PFSK-1 (cell line): ENCODE measurements at regions not wholly inside any gene's neighbourhood (a gene's known extent, or its start where the extent isn't known, plus 50 kb on each side); places are given as distances from the start of the nearest gene placed in this dataset.

Experiments
- FOXP2 ChIP-seq: optimal IDR thresholded peaks from 2 replicates; pipeline ENCODE3; 2011; ENCODE audit warnings: borderline replicate concordance, control low read depth, inconsistent platforms; ENCODE audit not compliant: insufficient read depth; ENCODE audit errors: extremely low read length, extremely low read depth
- POLR2AphosphoS5 ChIP-seq: IDR thresholded peaks from 2 replicates; pipeline ENCODE4 v1.6.1; 2012; ENCODE audit warnings: low read depth, mild to moderate bottlenecking, control low read depth, low read length, moderate library complexity
- SIN3A ChIP-seq: IDR thresholded peaks from 2 replicates; pipeline ENCODE4 v1.6.1; 2012; ENCODE audit warnings: mild to moderate bottlenecking, low read length, moderate library complexity, borderline replicate concordance; ENCODE audit not compliant: insufficient read depth
- TAF1 ChIP-seq: IDR thresholded peaks from 2 replicates; pipeline ENCODE4 v1.6.1; 2012; ENCODE audit warnings: low read length, control low read depth, borderline replicate concordance; ENCODE audit not compliant: insufficient read depth
- TF ChIP-seq, protein P1 (sequence below), 2 experiments: IDR thresholded peaks; 2 replicates each; pipeline versions ENCODE4 v1.6.1 to v1.8.0; 2011 to 2012; ENCODE audit warnings: low read depth in 2 of 2, low read length in 2 of 2, control low read depth in 1 of 2, inconsistent platforms in 1 of 2, mild to moderate bottlenecking in 1 of 2, moderate library complexity in 1 of 2; ENCODE audit not compliant: insufficient read depth in 1 of 2

DNA sequence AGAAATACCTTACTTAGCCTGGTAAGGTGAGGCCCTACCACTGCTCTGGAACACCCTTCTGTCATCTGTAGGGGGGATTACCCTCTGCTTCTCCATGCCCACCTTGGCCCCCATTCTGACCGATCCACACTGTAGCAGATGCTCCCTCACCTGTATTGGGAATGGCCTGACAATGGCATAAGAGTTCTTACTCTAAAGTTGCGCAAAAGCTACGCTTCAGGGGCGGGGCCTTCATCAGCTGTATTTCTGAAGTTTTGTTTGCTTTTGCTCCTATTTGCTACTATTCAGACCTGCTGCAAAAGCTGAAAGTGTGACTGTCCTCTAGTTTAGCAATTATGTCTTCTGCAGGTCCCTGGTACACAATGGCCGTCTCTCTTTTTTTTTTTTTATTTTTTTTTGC lies 252.6 kb downstream of the TLE3 start:
- TF ChIP-seq POLR2AphosphoS5, result no peak
- TF ChIP-seq, protein P1, sequence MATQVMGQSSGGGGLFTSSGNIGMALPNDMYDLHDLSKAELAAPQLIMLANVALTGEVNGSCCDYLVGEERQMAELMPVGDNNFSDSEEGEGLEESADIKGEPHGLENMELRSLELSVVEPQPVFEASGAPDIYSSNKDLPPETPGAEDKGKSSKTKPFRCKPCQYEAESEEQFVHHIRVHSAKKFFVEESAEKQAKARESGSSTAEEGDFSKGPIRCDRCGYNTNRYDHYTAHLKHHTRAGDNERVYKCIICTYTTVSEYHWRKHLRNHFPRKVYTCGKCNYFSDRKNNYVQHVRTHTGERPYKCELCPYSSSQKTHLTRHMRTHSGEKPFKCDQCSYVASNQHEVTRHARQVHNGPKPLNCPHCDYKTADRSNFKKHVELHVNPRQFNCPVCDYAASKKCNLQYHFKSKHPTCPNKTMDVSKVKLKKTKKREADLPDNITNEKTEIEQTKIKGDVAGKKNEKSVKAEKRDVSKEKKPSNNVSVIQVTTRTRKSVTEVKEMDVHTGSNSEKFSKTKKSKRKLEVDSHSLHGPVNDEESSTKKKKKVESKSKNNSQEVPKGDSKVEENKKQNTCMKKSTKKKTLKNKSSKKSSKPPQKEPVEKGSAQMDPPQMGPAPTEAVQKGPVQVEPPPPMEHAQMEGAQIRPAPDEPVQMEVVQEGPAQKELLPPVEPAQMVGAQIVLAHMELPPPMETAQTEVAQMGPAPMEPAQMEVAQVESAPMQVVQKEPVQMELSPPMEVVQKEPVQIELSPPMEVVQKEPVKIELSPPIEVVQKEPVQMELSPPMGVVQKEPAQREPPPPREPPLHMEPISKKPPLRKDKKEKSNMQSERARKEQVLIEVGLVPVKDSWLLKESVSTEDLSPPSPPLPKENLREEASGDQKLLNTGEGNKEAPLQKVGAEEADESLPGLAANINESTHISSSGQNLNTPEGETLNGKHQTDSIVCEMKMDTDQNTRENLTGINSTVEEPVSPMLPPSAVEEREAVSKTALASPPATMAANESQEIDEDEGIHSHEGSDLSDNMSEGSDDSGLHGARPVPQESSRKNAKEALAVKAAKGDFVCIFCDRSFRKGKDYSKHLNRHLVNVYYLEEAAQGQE (IDR thresholded peaks at IDR 0.05; ENCODE audit: insufficient read depth in 1 of 2, low read depth in 2 of 2, low read length in 2 of 2), result no peak
- TF ChIP-seq TAF1, result no peak
- TF ChIP-seq FOXP2, result no peak
- TF ChIP-seq SIN3A, result no peak
